ENCODE measurements at regions not wholly inside any gene's neighbourhood (a gene's known extent, or its start where the extent isn't known, plus 50 kb on each side); places are given as distances from the start of the nearest gene placed in this dataset.
A peak's percentile ranks its signal among the peaks of the same experiment; 100 is the strongest.

GRCh38 chr4:184274286-184274951 is 56.7 kb upstream of the ENPP6 start:
- TF ChIP-seq CTCF (IDR thresholded peaks at IDR 0.05; ENCODE audit: low read depth, low read length) (no peak), MAX (IDR thresholded peaks at IDR 0.05; ENCODE audit: low read depth, low read length) (no peak), MYC (IDR thresholded peaks at IDR 0.05; ENCODE audit: low read depth, low read length) (no peak), POLR2A (IDR thresholded peaks at IDR 0.05; ENCODE audit: extremely low read depth, insufficient read length) (no peak)
- no peak overlapping the region for H3K4me3 ChIP-seq (ENCODE audit: low read depth, low read length)
- DNase-seq (ENCODE audit: low read depth) = no peak

- TF ChIP-seq POLR2A (IDR thresholded peaks at IDR 0.05; ENCODE audit: extremely low read depth, insufficient read length) (no peak), CTCF (IDR thresholded peaks at IDR 0.05; ENCODE audit: low read depth, low read length) (no peak), MAX (IDR thresholded peaks at IDR 0.05; ENCODE audit: low read depth, low read length) (no peak), MYC (IDR thresholded peaks at IDR 0.05; ENCODE audit: low read depth, low read length) (no peak)
- DNase-seq (ENCODE audit: low read depth) = no peak
- H3K4me3 ChIP-seq (ENCODE audit: low read depth, low read length) = no peak overlapping the region
Observed at GRCh38 chr4:184273166-184274147, 55.8 kb upstream of the ENPP6 start.

- H3K4me3 ChIP-seq (ENCODE audit: low read depth, low read length) = no peak overlapping the region
- no peak for DNase-seq (ENCODE audit: low read depth)
Observed at GRCh38 chr4:184270808-184271413, 53.2 kb upstream of the ENPP6 start.

GRCh38 chr4:184269879-184270430 is 52.3 kb upstream of the ENPP6 start:
- TF ChIP-seq MYC (IDR thresholded peaks at IDR 0.05; ENCODE audit: low read depth, low read length) (no peak), CTCF (IDR thresholded peaks at IDR 0.05; ENCODE audit: low read depth, low read length) (no peak), POLR2A (IDR thresholded peaks at IDR 0.05; ENCODE audit: extremely low read depth, insufficient read length) (no peak), MAX (IDR thresholded peaks at IDR 0.05; ENCODE audit: low read depth, low read length) (no peak)
- no peak for DNase-seq (ENCODE audit: low read depth)
- H3K4me3 ChIP-seq (ENCODE audit: low read depth, low read length) = no peak overlapping the region

More at GRCh38 chr4:184270808-184271413, 53.2 kb upstream of the ENPP6 start:
- TF ChIP-seq MYC (IDR thresholded peaks at IDR 0.05; ENCODE audit: low read depth, low read length) = no peak
- TF ChIP-seq CTCF (IDR thresholded peaks at IDR 0.05; ENCODE audit: low read depth, low read length) = no peak
- no peak for TF ChIP-seq POLR2A (IDR thresholded peaks at IDR 0.05; ENCODE audit: extremely low read depth, insufficient read length)
- no peak for TF ChIP-seq MAX (IDR thresholded peaks at IDR 0.05; ENCODE audit: low read depth, low read length)

- peak; percentile 65 for DNase-seq (ENCODE audit: low read depth)
- TF ChIP-seq CTCF (IDR thresholded peaks at IDR 0.05; ENCODE audit: low read depth, low read length) (peak; percentile 15), MAX (IDR thresholded peaks at IDR 0.05; ENCODE audit: low read depth, low read length) (no peak)
- peak overlapping the region; percentile 75 for H3K4me3 ChIP-seq (ENCODE audit: low read depth, low read length)
Observed at GRCh38 chr4:184268584-184269160, 51.0 kb upstream of the ENPP6 start.
